Retinal pigment epithelial cell (primary cell): ENCODE measurements at regions not wholly inside any gene's neighbourhood (a gene's known extent, or its start where the extent isn't known, plus 50 kb on each side); places are given as distances from the start of the nearest gene placed in this dataset.

Experiments used
- DNase-seq: peaks from one replicate; pipeline ENCODE4 v3.0.0-alpha.2; 2010; ENCODE audit warnings: low read depth
- H3K4me3 ChIP-seq: 2 replicates; pipeline ENCODE4 v1.5.1; 2011; ENCODE audit warnings: mild to moderate bottlenecking, low read length, control low read depth, moderate library complexity
- TF ChIP-seq, protein P1 (sequence below): conservative IDR thresholded peaks from 2 replicates; pipeline ENCODE4 v1.5.1; 2011; ENCODE audit warnings: low read depth, low read length, control low read depth, inconsistent platforms

DNA sequence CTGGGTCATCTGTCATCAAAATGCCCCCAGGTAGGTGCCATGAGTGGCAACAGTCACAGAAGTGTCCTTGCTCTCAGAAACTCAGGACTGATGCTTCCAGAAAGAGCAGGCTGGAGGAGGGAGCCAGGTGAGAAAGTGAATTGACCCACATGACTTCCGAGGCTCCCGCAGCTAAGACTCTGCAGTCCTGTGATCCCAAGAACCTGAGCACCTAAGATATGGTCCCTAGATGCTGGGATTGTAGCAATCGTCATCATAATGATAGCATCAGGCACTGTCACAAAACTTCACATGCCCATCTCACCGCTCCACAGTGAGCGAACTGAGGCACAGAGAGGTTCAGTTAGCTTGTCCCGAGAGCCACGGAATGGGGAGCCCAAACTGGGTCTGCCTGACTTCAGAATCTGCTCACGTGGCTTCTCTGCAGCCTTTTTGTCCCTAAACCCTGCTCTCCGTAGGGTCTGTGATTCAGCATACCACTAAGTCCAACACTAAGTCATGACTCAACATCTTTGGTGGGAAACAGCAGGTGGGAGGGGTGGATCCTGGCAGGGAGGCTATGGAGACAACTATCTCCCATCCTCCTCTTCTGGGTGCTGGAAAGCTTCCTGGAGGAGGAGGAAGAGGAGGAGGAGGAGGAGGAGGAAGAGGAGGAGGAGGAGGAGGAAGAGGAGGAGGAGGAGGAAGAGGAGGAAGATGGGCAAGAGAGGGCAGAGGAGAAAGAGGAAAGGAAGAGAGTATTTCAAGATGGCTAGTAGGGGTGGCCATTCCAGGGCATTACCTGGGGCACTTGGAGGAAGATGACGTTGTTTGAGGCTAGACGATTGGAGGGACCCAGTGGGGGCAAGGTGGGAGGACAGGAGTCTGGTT, 55.5 kb upstream of the DLX4 start:
- TF ChIP-seq, protein P1, sequence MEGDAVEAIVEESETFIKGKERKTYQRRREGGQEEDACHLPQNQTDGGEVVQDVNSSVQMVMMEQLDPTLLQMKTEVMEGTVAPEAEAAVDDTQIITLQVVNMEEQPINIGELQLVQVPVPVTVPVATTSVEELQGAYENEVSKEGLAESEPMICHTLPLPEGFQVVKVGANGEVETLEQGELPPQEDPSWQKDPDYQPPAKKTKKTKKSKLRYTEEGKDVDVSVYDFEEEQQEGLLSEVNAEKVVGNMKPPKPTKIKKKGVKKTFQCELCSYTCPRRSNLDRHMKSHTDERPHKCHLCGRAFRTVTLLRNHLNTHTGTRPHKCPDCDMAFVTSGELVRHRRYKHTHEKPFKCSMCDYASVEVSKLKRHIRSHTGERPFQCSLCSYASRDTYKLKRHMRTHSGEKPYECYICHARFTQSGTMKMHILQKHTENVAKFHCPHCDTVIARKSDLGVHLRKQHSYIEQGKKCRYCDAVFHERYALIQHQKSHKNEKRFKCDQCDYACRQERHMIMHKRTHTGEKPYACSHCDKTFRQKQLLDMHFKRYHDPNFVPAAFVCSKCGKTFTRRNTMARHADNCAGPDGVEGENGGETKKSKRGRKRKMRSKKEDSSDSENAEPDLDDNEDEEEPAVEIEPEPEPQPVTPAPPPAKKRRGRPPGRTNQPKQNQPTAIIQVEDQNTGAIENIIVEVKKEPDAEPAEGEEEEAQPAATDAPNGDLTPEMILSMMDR: no peak
- H3K4me3 ChIP-seq: no peak overlapping the region
- no peak for DNase-seq

DNA sequence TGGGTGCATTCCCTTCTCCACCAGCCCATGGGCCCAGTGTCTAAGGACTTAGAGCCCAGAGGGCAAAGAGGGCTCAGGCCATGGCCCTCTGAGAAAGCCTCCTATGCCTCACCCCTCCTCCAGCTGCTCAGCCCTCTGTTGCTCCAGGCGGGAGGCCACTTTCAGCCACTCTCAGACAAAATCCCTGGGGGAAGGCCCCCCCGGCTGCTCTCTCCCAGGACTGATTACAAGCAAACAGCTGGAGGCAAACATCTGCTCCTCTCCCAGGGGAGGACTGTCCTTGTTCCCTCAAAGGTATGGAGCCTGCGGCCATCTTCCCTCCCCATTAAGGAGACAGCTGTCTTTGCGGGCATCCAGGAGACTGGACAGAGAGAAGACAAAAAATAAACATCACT, 54.9 kb upstream of the DLX4 start:
- no peak for DNase-seq
- H3K4me3 ChIP-seq: no peak overlapping the region
- TF ChIP-seq, protein P1: no peak

DNA sequence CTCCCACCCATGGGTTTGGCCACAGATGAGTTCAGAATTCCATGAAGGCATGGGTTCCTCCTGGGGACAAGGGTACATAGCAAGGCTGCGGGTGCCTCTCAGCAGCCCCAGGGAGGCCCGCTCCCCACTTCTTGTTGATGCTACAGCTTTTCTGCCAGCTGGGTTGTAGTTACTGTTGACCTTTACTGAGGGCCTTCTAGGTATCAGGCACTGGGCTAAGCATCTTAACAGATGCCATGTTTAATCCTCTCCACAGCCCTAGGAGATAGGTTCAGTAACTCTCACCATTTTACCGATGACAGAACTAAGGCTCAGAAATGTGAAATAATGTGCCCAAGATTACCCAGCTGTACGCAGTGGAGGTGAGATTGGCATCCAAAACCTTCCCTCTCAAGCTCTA, 54.3 kb upstream of the DLX4 start:
- H3K4me3 ChIP-seq: no peak overlapping the region
- TF ChIP-seq, protein P1: no peak
- DNase-seq: no peak

DNA sequence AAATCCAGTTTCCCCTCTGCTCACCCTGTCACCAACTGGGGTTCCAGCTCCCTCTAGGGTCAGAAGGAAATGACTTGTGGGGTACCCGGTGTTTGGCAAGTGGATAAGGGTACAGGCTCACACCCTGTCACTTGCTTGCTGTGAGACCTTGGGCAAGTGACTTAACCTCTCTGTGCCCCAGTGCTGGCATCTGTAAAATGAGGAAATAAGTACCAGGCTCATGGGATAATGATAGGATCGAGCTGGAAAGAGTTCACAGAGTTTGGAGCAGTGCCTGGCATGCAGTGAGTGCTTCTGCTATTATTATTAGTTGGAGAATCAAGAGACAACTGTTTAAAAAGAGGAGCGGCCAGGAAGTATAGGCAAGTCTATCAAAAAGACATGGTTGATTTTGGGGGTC, 53.7 kb upstream of the DLX4 start:
- no peak for DNase-seq
- H3K4me3 ChIP-seq: no peak overlapping the region
- TF ChIP-seq, protein P1: no peak

DNA sequence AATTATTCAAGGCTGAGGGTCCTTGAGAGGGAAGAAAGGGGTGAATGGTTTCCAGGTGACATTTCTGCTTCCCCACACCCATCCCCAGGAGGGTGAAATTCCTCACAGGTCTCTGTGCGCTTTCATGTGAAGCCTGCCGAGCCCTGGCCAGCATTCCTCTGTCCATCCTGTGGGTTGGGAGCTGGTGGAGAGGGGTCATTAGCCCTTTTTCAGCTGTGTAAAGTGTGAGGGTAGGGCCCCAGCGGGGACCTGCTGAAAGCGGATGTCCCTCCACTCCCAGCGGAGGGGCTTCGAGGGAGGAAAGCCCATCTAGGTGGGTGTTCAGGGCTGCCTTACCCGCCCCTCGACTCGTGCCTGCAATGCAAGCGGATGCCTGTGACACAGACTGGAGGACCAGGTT, 53.3 kb upstream of the DLX4 start:
- H3K4me3 ChIP-seq: no peak overlapping the region
- TF ChIP-seq, protein P1: no peak
- DNase-seq: no peak

DNA sequence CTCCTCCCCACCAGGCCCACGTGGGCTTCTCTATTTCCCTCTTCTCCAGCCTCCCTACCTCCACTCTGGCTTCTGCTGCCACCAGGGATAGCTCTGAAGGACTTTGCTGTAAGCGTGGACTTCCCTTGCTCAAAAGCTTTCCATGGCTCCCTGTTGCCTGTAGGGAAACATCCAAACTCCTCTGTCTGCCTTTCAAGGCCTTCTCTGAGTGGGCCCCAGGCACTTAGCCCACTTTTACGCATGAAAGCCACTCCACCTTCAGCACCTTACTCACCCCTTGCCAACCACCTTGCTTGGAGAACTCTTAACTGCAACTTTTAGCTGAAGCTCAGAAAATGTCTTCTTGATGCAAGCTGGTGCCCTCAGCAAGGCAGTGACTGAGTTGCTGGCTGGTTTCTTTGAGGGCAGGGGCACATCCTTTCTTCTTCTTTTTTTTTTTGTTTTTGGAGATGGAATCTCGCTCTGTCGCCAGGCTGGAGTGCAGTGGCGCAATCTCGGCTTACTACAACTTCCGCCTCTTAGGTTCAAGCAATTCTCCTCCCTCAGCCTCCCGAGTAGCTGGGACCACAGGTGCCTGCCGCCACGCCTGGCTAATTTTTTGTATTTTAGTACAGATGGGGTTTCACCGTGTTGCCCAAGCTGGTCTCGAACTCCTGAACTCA, 52.0 kb upstream of the DLX4 start:
- TF ChIP-seq, protein P1: no peak
- no peak for DNase-seq
- no peak overlapping the region for H3K4me3 ChIP-seq

DNA sequence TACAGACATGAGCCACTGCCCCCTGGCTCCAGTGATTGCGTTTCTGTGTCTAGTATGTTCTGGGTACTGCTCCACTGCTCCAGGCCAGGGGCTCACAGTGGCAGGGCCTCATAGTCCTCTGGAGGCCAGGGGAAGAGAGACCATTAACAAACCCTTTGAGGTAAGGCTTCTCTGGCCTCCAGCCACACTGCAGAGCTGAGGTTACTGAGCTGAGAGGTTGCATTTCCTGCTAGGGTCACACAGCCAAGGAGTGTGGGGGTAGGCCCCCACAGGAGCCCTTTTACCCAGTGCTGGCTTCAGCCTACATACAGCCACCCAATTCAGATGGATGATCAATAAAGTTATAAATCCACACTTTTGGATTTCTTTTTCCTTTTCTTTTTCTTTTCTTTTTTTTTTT, 50.4 kb upstream of the DLX4 start:
- H3K4me3 ChIP-seq: no peak overlapping the region
- DNase-seq: no peak
- TF ChIP-seq, protein P1: no peak
